ENCODE measurements at regions not wholly inside any gene's neighbourhood (a gene's known extent, or its start where the extent isn't known, plus 50 kb on each side); places are given as distances from the start of the nearest gene placed in this dataset.

- Histone ChIP-seq H3K9ac (ENCODE audit: low read length) (no peak overlapping the region), H3K27me3 (ENCODE audit: low read length) (no peaks in the 10 kb centered on the region), H3F3A (ENCODE audit: insufficient read depth) (no peaks in the 10 kb centered on the region), H3K36me3 (ENCODE audit: low read length) (no peaks in the 10 kb centered on the region), H3K27ac (ENCODE audit: low read depth, low read length) (no peak overlapping the region), H3K4me3 (ENCODE audit: insufficient read depth, low read length, poor library complexity, severe bottlenecking) (no peak overlapping the region), H4K20me1 (ENCODE audit: low read depth, low read length) (no peaks in the 10 kb centered on the region), H2AFZ (ENCODE audit: low read depth, low read length, severe bottlenecking) (no peak overlapping the region), H3K79me2 (ENCODE audit: insufficient read depth, low read length) (no peaks in the 10 kb centered on the region), H3K9me2 (replicated peaks; ENCODE audit: insufficient read depth, low read length) (no peaks in the 10 kb centered on the region), H3K9me3 (ENCODE audit: insufficient read depth, low read length) (no peaks in the 10 kb centered on the region), H3K4me2 (ENCODE audit: low read depth, low read length, poor library complexity, severe bottlenecking) (no peak overlapping the region)
- TF ChIP-seq CTCF (IDR thresholded peaks at IDR 0.05; ENCODE audit: insufficient read depth, low read length, poor library complexity, severe bottlenecking) (no peak), EZH2phosphoT487 (conservative IDR thresholded peaks at IDR 0.05; ENCODE audit: low read length) (no peak)
Measured at GRCh38 chr12:67593041-67593440, 55.5 kb upstream of the DYRK2 start.

GRCh38 chr12:67593461-67594330 lies 54.8 kb upstream of the DYRK2 start:
- Histone ChIP-seq H3K79me2 (ENCODE audit: insufficient read depth, low read length) (no peaks in the 10 kb centered on the region), H3K4me2 (ENCODE audit: low read depth, low read length, poor library complexity, severe bottlenecking) (no peak overlapping the region), H3F3A (ENCODE audit: insufficient read depth) (no peaks in the 10 kb centered on the region), H3K9me2 (replicated peaks; ENCODE audit: insufficient read depth, low read length) (no peaks in the 10 kb centered on the region), H3K9me3 (ENCODE audit: insufficient read depth, low read length) (no peaks in the 10 kb centered on the region), H3K36me3 (ENCODE audit: low read length) (no peaks in the 10 kb centered on the region), H3K27ac (ENCODE audit: low read depth, low read length) (no peak overlapping the region), H2AFZ (ENCODE audit: low read depth, low read length, severe bottlenecking) (no peak overlapping the region), H3K4me3 (ENCODE audit: insufficient read depth, low read length, poor library complexity, severe bottlenecking) (no peak overlapping the region), H3K9ac (ENCODE audit: low read length) (no peak overlapping the region), H4K20me1 (ENCODE audit: low read depth, low read length) (no peaks in the 10 kb centered on the region), H3K27me3 (ENCODE audit: low read length) (no peaks in the 10 kb centered on the region)
- no peak for TF ChIP-seq CTCF (IDR thresholded peaks at IDR 0.05; ENCODE audit: insufficient read depth, low read length, poor library complexity, severe bottlenecking)
- no peak for TF ChIP-seq EZH2phosphoT487 (conservative IDR thresholded peaks at IDR 0.05; ENCODE audit: low read length)

- Histone ChIP-seq H3K79me2 (ENCODE audit: insufficient read depth, low read length) (no peaks in the 10 kb centered on the region), H3K27me3 (ENCODE audit: low read length) (no peaks in the 10 kb centered on the region), H3K9ac (ENCODE audit: low read length) (no peak overlapping the region), H3F3A (ENCODE audit: insufficient read depth) (no peaks in the 10 kb centered on the region), H3K36me3 (ENCODE audit: low read length) (no peaks in the 10 kb centered on the region), H4K20me1 (ENCODE audit: low read depth, low read length) (no peaks in the 10 kb centered on the region), H3K27ac (ENCODE audit: low read depth, low read length) (no peak overlapping the region), H3K4me2 (ENCODE audit: low read depth, low read length, poor library complexity, severe bottlenecking) (no peak overlapping the region), H3K4me3 (ENCODE audit: insufficient read depth, low read length, poor library complexity, severe bottlenecking) (no peak overlapping the region), H3K9me2 (replicated peaks; ENCODE audit: insufficient read depth, low read length) (no peaks in the 10 kb centered on the region), H3K9me3 (ENCODE audit: insufficient read depth, low read length) (no peaks in the 10 kb centered on the region), H2AFZ (ENCODE audit: low read depth, low read length, severe bottlenecking) (no peak overlapping the region)
- TF ChIP-seq EZH2phosphoT487 (conservative IDR thresholded peaks at IDR 0.05; ENCODE audit: low read length) (no peak), CTCF (IDR thresholded peaks at IDR 0.05; ENCODE audit: insufficient read depth, low read length, poor library complexity, severe bottlenecking) (no peak)
Measured at GRCh38 chr12:67594888-67595287, 53.7 kb upstream of the DYRK2 start.
